ENCODE measurements at regions not wholly inside any gene's neighbourhood (a gene's known extent, or its start where the extent isn't known, plus 50 kb on each side); places are given as distances from the start of the nearest gene placed in this dataset.
"Not testable (repeated sequence)": the region's sequence is repeated elsewhere in the genome, so short reads cannot be mapped to it uniquely, and the experiment has no call there.

DNA sequence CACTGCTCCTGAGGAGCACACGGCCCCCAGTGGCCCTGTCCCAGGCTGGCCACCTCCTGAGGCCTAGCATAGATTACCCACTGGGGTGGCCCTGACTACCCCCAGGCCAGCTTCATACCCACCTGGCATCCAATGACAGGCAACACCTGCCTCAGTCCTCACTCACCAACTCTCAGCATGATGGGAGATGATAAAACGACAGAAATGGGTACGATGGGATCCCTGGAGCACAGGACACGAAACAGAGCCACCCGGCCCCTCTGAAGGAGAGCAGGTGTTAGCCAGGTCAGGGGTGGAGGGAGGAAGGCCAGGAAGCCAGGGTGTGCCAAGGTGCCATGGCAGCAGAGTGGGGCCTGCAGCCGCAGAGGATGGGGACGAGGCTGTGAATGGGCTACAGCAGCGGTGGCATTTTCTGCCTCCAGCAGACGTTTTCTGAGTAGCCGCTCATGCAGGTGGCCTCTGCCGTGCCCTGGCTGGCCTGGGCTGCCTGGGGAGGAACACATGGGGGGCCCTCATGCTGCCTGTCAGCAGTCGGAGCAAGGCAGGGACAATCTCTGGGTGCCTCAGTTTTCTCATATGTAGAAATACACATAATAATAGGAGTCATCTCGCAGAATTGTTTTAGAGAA lies 50.2 kb upstream of the FGF3 start:
- DNase-seq = no peak

DNA sequence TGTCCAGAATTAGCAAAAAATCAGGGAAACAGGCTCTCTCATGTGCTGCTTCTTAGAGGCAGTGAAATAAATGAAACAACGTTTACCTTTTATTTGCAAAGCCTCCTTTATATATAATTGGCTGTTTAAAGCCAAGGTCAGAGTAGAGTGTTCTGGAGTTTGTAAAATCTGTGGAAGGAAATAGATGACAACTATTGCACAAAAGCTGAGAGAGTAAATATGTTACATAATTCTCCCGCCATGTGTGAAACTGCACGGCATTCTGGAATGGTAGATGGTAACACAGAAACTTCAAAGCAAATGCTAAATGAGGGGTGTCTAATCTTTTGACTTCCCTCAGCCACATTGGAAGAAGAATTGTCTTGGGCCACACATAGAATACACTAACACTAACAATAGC lies 51.5 kb upstream of the FGF3 start:
- DNase-seq = no peak

DNA sequence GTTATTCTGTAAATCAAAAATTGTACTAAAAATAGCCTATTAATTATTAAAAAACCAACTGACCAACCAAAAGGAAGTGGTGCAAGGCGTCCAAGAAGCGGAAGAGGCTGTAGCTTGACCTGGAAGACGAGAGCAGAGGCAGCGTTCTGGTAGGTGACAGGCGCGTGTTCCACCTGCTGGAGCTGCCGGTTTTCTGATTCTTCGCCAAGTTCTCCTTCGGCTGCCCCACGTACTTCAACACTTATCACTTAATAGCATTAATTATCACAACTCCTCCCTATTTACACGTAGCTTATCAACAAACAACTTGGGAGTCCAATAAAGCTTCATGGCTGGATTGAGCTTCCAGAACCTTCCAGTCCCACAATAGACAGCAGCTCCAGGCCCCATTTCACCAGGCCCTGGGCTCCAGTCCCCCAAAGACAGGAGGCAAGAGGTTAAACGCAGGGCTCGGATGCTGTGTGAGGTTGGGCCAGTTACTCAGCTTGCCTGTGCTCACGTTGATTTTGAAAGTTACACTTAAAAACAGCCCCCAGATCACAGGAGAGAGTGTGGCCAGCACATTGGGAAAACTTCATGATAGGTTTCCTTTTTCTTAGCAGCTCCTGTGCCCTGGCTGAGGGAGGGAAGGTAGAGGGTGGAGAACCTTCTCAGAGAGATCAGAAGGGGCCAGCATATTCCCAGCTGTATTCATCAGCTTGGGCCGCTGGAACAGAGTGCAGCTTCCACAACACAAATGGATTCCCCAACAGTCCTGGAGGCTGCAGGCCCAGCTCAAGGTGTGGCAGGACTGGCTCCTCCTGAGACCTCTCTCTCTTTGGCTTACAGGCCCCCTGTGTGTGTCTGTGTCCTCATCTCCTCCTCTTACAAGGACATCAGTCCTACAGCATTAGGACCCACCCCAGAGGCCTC lies 54.2 kb upstream of the FGF3 start:
- no peak for DNase-seq

DNA sequence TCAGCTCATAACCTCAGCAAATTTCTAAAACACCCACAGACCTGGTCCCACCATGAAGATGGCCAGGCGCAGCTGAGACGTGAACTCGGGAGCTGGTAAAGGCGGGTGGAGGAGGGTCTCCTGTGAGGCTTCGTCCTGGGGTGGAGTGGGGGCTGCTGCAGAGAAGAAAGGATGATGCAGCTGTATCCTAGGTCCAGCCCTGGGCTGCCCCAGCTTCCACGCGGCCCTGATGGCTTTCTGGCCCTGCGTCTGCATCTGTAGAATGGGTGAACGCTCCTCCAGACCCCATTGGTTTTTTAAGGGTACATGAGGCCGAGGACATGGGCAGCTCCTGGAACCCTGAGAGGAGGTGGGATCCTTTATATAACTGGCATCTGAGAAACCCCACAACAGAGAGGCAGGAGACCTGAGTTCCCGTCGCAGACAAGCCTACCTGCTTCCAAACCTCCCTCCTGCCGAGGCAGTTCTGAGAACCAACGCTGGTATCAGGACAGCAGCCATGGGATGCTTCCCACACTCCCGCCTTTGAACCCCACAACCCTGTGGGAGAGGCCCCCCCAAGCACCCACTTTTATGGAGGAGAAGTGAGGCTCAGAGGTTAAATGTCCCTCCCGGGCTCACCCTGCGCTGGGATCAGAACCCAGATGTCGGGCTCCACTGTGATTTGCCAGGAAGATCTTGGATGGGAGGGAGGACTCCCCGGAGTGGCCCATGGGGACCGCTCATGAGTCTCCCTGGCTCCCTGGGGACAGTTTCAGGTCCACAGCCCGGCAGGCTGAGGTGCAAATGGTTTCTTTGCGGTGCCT lies 55.2 kb upstream of the FGF3 start:
- no peak for DNase-seq

DNA sequence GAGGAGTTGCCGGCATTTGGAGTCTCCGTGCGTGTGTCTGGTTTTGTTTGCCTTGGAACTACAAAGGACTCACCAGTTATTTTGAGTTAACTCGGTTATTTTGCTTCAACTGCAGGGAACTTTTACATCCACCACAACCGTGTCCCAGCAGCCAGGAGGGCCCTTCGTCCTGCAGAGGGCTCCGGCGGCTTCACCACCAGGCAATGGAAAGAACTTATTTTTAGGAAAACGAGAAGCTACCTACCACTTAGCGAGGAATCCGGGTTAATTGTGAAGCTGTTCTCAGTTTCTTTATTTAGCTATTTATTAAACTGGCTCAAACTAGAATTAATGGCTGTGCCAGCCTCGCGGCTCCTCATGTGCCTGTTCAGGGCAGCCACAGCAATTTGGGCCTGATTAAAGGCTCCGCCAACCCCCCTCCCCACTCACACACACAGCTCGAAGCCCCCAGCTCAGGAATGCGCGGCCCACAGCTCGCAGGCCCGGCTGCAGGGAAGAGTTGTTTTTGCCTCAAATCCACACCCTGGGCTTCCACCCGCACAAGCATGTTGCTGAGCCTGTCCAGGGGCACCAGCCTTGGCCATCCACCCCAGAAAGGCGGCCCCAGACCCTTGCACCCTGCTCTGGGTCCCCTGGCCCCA lies 55.9 kb upstream of the FGF3 start:
- no peak for DNase-seq

DNA sequence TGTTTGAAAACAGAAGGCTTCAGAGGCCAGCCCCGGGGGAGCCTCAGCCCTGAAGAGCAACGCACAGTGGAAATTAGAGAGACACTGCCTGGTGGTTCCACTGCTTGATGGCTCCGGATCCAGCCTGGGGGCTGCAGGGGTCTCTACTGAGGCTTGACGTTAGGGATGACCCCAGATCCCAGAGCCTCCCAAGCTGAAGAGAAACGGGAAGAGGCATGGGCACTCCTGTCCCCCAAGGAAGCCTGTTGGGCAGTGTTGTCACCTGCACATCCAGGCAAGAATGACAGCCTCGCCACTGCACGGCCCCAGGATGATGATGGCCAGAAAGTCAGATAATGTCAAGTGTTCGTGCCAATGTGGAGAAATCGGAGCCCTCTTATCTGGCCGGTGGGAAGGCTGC lies 56.8 kb upstream of the FGF3 start:
- DNase-seq = no peak

DNA sequence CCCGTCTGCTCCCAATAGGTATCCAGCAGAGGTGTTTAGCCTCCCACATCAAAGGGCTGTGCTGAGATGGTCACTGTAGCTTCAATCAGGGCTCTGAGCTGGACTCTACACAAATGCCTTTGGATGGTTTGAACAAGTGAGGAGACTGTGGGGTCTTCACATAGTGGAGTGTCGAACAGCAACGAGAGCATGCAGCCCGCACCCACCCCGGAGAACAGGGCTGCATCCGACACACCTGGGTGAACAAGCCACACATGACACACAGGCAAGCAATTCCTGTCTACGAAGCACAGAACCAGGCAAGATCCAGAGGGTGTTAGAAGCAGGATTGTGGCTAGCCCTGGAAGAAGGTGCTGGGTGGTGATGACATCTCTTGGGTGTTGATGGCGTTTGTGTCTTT lies 58.0 kb upstream of the FGF3 start:
- no peak for DNase-seq

DNA sequence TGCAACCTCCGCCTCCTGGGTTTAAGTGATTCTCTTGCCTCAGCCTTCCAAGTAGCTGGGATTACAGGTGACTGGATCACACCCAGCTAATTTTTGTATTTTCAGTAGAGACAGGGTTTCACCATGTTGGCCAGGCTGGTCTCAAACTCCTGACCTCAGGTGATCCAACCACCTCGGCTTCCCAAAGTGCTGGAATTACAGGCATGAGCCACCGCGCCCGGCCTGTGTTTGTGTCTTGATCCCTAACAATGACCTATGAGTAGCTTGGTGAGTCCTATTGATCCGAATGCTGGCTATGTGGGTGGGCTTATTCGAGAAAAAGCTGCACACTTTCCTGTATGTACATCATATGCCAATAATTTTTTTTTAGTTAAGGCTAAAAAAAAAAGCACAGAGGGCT lies 58.5 kb upstream of the FGF3 start:
- not testable (repeated sequence) for DNase-seq

DNA sequence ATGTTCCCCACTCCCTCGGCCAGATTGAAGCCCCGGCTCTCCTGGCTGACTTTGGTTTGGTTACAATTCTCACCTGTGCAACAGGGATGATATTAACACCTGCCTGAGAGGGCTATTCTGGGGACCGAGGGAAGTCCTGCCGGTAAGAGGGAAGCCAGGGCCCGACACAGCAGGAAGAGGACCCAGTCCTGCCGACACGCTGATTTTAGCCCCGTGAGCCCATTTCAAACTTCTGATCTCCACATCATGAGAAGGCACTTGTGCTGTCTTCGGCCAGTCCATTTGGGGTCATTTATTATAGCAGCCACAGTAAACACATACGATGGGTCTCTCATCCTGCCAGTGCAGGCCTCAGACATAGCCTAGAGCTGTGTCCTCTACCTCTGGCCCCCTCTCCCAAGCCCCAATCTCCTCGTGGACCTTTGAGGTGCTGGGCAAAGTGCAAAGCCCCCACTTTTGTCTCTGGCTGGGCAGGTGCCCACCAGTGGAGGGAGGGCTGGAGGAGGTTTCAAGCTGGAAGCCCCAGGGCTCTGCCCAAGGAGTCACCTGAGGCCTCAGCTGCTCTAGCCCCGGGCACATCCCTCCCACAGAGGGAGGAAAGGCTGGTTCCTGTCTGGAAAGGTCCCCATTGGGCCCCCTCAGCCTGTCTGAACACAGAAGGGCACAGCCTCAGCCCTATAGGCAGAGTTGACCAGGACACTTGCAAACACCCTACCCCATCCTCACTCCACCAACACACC lies 59.1 kb upstream of the FGF3 start:
- DNase-seq = no peak

DNA sequence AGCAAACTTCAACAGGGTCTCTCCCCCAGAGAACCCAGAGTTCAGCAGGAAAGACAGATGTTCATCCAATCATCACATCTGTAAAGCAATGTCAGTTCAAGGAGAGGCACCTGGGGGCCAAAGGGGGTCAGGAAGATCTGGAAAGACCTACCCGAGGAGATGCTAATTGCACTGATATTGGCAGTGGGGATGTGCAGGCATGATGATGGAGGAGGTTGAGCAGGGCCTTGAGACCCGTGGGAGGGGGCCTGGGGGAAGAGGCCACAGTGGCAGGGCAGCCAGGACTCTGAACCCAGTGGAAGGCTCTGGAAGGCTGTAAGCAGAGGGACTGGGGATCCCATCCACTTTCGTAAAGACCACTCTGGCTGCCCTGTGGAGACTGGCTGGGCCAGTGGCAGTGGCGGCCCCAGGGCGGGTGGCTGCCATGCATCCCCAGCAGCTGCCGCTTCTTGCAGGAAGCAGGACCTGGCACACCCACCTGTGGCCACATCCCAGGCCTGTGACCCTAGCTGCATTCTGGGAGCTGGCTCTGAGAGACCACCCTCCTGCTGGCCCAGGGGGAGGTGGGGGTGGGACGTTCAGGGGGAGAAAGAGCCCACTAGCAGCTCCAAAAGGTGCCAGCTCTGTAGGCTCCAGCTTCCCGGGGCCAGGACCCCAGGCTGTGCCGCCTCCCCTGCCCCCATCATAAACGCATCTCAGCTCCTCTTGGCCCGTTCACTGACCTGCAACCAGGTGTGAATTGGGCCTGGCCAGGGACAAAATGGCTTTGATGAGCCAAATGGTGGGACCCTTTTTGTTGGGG lies 59.9 kb upstream of the FGF3 start:
- no peak for DNase-seq

DNA sequence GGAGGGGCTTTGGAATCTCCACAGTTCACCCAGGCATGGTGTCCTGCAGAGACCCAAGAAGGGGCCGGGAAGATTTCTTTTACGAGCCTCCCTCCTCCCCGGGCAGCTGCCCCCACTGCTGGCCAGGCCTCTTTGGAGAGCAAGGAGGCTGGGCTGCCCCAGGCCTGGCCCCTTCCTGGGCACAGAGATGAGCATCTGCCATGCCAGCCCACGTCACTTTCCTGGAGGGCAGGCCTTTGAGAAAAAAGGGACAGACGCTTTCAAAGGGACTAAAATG lies 60.5 kb upstream of the FGF3 start:
- no peak for DNase-seq

DNA sequence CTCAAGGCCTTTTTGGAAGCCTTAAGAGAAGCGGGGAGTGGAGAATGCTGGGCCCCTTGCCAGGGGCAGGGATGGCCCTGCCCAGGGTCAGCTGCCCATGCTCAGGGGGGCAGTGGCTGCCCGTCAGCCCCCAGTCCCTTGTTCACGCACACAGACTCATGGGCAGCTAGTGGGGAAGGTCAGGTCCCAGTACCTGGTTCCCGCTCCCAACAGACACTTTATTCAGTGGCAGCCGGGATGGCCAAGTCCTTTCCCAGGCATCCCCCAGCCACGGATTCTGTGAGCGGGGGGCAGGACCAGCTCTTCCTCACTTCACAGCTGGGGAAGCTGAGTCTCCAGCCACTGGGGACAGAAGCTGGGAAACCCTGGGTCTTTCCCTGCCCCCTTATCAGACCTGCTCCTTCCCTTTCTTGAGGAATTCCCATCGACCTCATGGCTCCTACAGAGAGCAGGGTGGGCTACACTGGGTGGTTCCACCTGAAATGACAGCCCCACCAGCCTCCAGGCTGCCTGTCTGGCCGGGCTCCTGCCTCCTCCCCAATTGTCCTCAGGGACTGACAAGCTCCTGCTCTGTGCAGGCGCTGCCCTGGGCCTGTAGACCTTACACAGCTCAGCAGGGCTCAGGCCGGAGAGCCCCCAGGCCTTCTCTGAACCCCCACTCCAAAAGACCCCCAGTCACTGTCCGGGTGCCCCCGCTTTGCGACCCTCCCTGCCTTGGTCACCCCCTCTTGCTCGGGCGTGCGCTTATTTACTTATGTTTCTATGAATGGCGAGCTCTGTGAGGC lies 61.0 kb upstream of the FGF3 start:
- DNase-seq = no peak

DNA sequence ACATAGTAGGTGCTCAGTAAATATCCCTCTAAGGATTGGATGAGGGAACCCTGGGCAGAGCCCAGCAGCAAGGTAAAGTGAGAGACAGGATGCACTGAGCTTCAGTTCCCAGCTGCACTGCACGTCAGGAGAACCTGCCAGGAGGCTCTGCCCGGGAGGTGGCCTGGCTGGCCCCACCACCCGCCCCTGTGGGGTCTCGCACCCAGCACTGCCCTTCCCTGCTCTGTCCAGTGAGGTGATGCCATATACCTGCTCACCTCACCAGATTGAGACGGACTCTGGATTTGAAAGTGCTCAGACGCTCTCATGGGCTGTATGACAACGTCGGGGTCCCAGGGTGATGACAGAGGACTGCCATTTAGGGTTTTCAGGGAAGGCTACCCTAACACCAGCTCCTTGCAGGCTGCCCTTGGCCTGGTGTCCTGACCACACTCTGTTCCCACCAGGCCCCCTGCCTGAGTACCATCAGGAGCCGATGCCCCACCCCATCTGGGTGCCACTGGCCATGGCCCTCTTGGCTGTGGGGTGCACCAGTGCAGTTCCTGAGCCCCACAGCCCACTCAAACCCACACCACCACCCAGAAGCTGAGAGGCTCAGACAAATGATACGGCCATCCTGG lies 61.7 kb upstream of the FGF3 start:
- DNase-seq = no peak

DNA sequence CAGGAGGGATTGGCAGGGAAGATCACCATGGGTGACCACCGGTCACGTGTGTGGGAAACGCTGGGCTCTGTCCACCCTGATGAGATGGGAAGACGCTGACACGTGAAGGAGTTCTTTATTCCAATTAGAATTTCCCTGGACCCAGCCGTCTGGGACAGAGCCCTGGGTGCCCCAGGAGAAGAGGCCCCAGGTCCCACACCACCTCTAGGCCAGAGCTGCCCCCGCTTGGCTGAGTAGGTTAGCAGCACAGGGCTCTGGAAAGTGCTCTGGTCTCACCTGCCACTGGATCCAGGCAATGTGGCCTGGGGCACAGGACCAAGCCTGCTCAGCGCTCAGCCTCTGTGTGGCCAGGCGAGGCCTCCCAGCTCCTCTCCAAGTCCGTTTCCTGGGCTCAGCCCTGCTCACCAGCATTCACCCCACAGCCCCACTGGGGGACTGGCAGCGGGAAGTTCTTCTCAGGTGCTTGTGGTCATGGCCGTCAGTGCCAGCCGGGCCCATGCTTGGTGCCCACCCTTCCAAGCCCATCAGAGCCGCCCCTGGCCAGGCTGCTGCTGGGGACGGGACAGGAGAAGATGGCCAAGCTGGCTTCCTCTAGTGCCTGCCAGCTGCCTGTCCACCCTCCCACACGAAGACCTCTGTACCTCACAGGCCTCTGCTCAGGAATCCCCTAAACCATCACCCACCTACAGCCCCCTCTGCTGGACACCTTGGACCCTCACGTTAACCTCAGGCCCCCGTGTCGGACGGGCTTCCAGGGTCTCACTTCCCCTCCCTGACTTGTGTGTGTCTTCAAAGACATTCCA lies 62.5 kb upstream of the FGF3 start:
- no peak for DNase-seq

DNA sequence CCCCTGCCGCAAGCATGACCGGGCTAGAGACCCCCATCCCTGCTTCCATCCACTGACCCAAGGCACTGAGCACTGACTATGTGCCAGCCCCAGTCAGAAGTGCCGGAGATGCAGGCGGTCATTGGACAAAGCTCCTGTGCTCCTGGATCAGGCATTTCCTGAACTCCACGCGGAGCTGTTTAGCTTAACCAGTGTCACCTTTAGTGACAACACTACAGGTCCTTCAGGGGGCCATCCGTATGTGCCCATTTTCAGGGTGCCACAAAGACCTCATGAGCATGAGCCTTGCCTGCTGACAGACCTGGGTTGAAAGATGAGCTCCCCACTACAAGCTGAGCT lies 63.0 kb upstream of the FGF3 start:
- DNase-seq = no peak

DNA sequence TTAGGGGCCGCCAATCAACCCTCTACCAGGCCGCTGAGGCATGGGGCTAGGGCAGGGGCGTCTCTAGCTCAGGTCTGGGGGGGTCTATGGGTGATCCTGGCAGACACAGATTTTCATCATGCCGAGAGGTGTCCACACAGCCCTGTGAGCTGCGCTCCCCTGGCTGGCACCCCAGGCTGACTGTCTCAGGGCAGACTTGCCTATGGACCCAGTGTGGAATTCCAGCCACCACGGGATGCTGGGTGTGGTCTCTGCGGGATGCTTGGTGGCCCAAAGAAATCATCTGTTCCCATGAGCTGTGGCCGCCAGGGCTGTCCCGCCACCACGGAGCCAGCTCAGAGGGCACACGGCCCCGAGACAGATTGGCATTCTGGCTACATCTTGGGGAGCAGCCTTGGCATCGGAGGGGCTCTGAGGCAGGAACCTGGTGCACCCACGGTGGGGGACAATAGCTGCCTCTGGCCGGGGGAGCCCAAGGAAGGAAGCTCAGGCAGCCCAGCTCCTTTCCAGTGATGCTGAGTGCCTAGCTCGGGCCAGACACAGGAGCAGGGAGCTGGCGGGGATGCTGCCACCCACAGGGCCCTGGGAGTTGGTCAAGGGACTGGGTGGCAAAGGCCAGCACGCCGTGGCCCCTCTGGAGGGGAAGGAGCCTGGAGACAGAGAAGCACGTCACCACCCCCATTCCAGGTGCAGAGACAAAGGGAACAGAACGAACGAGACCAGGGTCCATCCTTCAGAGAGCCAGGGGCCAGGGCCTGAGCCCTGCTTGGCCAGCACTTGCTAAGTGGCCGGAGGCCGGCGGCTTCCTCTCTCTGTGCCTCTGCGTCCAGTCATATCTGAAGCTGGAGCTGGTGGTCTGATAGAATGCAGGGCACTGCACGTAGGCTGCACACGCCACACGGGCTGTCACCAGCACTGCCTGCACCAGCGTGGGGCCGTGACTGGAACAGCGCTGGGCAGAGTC lies 64.4 kb upstream of the FGF3 start:
- DNase-seq = no peak

DNA sequence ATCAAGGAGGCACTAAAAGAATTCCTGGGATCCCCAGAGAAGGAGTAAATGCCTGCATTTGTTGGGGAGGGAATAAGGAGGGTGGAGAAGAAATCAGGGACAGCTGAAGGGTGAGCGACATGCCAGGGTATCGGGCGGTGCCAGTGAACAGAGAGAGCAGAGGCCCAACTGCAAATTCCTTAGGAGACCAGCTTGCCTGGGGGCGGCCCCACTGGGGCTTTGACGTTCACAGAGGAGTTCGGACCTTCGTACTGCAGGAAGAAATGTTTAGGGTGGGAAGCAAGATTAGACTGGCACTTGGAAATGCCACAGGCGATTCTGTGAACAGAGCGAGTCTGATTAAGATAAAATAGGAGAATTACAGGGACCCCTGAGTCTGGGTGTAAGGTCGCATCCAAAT lies 65.1 kb upstream of the FGF3 start:
- DNase-seq = no peak

DNA sequence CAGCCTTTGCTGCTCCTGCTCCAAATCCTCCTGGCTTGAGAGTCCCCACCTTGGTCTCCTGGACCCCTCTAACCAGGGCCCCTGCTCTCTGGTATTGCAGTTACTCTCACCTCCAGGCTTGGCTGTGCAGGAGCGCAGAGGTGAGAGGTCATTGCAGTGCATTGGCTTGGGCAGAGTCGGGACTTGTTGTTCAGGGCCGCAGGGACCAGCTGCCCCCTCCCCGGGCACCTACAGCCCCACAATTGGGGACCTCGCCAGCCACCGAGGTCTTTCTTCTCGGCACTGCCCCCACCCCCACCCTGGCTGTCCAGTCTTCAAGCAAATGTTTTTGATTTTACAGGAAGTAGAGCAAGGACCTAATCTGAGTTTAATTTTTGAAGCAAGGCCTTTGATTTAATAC lies 65.5 kb upstream of the FGF3 start:
- no peak for DNase-seq

DNA sequence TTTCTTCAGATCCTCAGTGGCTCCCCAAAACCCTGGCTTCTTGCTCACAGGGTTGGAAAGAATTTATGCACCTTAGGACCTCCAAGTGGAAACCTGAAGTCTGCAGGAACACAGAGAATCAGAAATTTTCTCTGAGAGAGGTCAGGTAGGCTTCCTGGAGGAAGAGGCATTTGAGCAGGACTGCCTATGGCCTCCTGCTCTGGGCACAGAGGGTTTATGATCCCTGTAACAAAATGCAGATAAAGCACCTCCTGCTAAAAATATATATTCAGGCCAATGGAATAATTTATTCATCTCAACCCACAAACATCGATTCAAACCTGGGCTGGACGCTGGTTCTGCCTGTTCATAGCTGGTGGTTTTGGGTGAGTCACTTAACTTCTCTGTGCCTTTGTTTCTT lies 68.1 kb upstream of the FGF3 start:
- DNase-seq = no peak

All from activated CD4-positive, alpha-beta T cell treated with anti-CD3 and anti-CD28 coated beads, Interleukin-2, amount 50 U/mL, for 4 hours (primary cell).